Endothelial cell (in vitro differentiated cells): ENCODE measurements at regions not wholly inside any gene's neighbourhood (a gene's known extent, or its start where the extent isn't known, plus 50 kb on each side); places are given as distances from the start of the nearest gene placed in this dataset.

Experiments
- DNase-seq: peaks from one replicate; pipeline ENCODE4 v3.0.0; 2021; ENCODE audit warnings: low spot score
- H3K27ac Mint-ChIP-seq: one replicate; pipeline ENCODE4 v1.8.0; 2021; ENCODE audit warnings: mixed read lengths, inconsistent platforms; ENCODE audit not compliant: unreplicated experiment
- H3K27me3 Mint-ChIP-seq: one replicate; pipeline ENCODE4 v1.8.0; 2021; ENCODE audit warnings: mild to moderate bottlenecking, moderate library complexity, mixed read lengths, inconsistent platforms; ENCODE audit not compliant: unreplicated experiment
- H3K36me3 Mint-ChIP-seq: one replicate; pipeline ENCODE4 v1.8.0; 2021; ENCODE audit warnings: mild to moderate bottlenecking, low read depth, mixed read lengths, inconsistent platforms; ENCODE audit not compliant: unreplicated experiment
- H3K4me1 Mint-ChIP-seq: one replicate; pipeline ENCODE4 v1.8.0; 2021; ENCODE audit warnings: mild to moderate bottlenecking, mixed read lengths, inconsistent platforms; ENCODE audit not compliant: unreplicated experiment
- H3K4me3 Mint-ChIP-seq: one replicate; pipeline ENCODE4 v1.8.0; 2021; ENCODE audit warnings: mild to moderate bottlenecking, mixed read lengths, inconsistent platforms; ENCODE audit not compliant: unreplicated experiment
- H3K9me3 Mint-ChIP-seq: one replicate; pipeline ENCODE4 v1.8.0; 2021; ENCODE audit warnings: mixed read lengths, inconsistent platforms; ENCODE audit not compliant: unreplicated experiment
- TF ChIP-seq, protein P1 (sequence below): fragments of 200-600 bp; sonication (generic); IDR thresholded peaks from one replicate; pipeline ENCODE4 v1.5.0; 2021; ENCODE audit warnings: antibody characterized with exemption; ENCODE audit not compliant: unreplicated experiment

DNA sequence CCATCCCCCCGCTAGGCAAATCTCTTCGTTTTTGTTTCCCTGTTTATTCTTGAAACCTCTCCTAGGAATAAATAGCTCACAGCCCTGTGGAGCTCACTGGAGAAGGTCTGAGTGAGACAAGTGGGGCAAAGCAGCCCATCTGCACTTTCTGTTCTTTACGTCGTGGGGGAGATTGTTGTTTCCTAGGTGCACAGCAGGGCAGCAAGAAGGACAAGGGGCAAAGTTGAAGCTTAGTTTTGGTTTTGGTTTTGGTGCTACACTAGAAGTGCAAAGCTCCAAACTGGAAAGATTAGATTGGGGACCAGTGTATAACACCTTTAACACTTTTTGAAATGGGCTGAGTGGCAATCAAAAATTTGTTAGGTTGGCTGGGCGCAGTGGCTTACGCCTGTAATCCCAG lies 76.6 kb downstream of the GPR88 start:
- Mint-ChIP-seq H3K4me3 (no peak overlapping the region), H3K27me3 (peaks cover 3% of the 10 kb centered on the region), H3K9me3 (no peaks in the 10 kb centered on the region), H3K36me3 (no peaks in the 10 kb centered on the region), H3K27ac (no peak overlapping the region), H3K4me1 (no peaks in the 10 kb centered on the region)
- TF ChIP-seq, protein P1, sequence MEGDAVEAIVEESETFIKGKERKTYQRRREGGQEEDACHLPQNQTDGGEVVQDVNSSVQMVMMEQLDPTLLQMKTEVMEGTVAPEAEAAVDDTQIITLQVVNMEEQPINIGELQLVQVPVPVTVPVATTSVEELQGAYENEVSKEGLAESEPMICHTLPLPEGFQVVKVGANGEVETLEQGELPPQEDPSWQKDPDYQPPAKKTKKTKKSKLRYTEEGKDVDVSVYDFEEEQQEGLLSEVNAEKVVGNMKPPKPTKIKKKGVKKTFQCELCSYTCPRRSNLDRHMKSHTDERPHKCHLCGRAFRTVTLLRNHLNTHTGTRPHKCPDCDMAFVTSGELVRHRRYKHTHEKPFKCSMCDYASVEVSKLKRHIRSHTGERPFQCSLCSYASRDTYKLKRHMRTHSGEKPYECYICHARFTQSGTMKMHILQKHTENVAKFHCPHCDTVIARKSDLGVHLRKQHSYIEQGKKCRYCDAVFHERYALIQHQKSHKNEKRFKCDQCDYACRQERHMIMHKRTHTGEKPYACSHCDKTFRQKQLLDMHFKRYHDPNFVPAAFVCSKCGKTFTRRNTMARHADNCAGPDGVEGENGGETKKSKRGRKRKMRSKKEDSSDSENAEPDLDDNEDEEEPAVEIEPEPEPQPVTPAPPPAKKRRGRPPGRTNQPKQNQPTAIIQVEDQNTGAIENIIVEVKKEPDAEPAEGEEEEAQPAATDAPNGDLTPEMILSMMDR = no peak
- DNase-seq = no peak

DNA sequence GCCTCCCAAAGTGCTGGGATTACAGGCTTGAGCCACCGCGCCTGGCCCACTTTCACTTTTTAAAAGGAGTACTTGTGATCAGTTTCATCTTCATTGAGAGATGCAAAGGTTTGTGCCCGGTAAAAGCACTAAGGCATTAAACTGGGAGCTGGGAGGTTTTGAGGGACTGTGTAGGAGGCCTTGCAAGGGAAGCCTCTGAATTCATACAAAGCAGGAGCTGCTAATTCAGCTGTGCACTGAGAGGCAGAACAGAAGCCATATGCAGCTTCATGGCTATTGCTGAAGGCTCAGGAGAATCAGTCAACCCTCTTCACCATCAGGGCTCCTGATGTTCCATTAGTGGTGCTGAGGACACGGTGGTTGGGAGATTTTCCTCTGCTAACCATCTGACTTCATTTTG lies 77.7 kb downstream of the GPR88 start:
- DNase-seq = no peak
- Mint-ChIP-seq H3K4me3 (no peak overlapping the region), H3K27me3 (peaks cover 3% of the 10 kb centered on the region), H3K4me1 (no peaks in the 10 kb centered on the region), H3K36me3 (no peaks in the 10 kb centered on the region), H3K27ac (no peak overlapping the region), H3K9me3 (no peaks in the 10 kb centered on the region)
- TF ChIP-seq, protein P1 = no peak

DNA sequence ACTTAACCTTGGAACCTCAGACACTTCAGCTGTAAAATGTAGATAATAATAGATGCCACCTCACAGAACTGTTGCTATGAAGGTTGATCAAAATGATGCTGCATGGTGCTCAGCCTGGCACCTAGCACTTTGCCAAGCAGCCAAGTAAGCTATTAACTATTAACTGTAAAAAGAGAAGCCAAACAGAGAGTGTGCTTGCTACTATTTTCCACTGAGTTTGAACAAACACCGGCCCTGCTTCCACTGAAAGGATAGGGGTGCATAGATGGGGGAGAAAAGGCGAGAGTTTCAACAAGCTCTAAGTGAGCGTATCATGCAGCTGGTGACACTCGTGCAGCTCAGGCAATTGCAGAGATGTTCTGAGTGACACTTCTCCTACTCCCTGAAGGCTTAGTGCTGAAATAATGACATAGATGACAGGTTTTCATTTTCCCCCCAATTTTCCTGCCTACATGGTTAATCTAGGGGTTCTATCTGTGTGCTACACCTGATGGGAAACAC lies 78.2 kb downstream of the GPR88 start:
- H3K4me1 Mint-ChIP-seq = no peaks in the 10 kb centered on the region

DNA sequence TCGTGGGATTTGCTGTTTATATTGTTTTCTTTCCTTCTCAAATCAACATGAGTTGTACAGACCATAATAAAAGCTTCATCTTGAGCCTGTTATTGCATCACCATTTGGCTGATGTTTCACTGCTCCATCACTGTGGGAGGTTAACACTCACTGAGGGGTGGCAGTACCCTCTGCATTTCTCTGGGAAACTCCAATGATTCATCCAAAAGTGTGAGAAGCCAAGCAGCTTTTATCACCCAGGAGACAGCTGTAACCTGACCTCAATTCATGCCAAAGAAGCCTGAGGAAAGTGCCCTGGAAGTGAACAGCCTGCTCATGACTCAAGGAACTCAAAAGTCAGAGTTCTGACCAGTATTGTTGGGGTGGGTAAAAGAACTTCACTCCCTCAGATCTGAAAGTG lies 84.1 kb downstream of the GPR88 start:
- Mint-ChIP-seq H3K4me1 (peaks cover 4% of the 10 kb centered on the region), H3K36me3 (no peaks in the 10 kb centered on the region), H3K4me3 (no peak overlapping the region), H3K27ac (no peak overlapping the region), H3K27me3 (peaks cover 3% of the 10 kb centered on the region), H3K9me3 (no peaks in the 10 kb centered on the region)
- TF ChIP-seq, protein P1 = no peak
- DNase-seq = no peak

More for the DNA sequence above, 78.2 kb downstream of the GPR88 start:
- no peak for DNase-seq
- no peaks in the 10 kb centered on the region for H3K9me3 Mint-ChIP-seq
- TF ChIP-seq, protein P1 = no peak
- H3K27me3 Mint-ChIP-seq = peaks cover 3% of the 10 kb centered on the region
- H3K27ac Mint-ChIP-seq = no peak overlapping the region
- H3K4me3 Mint-ChIP-seq = no peak overlapping the region
- H3K36me3 Mint-ChIP-seq = no peaks in the 10 kb centered on the region

DNA sequence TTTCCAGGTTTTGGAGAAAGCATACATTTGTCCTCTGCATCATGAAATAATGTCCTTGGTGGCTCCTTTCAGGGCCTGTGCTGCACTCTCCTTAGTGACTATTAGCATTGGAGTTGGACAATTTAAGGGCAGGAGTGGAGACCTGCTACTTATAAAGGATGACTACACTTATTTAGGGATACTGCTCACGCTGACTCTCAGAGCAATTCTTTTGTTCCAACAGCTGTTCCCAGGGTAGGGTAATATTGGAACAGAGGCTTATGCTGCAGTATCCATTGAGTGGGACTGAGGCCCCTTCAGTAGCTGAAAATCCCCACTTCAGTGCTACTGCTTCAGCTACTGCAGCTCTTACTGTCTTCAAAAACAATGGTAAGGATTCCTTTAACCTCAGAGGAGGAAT lies 84.6 kb downstream of the GPR88 start:
- Mint-ChIP-seq H3K4me3 (no peak overlapping the region), H3K4me1 (peaks cover 8% of the 10 kb centered on the region), H3K9me3 (no peaks in the 10 kb centered on the region), H3K27ac (no peak overlapping the region), H3K36me3 (no peaks in the 10 kb centered on the region), H3K27me3 (peaks cover 3% of the 10 kb centered on the region)
- DNase-seq = no peak
- TF ChIP-seq, protein P1 = no peak
